Superior temporal gyrus (tissue), 1 donor: ENCODE measurements at regions not wholly inside any gene's neighbourhood (a gene's known extent, or its start where the extent isn't known, plus 50 kb on each side); places are given as distances from the start of the nearest gene placed in this dataset.

ENCODE experiments used
- DNase-seq: peaks from one replicate; pipeline ENCODE4 v3.0.0-alpha.2; 2016; ENCODE audit errors: extremely low spot score

DNA sequence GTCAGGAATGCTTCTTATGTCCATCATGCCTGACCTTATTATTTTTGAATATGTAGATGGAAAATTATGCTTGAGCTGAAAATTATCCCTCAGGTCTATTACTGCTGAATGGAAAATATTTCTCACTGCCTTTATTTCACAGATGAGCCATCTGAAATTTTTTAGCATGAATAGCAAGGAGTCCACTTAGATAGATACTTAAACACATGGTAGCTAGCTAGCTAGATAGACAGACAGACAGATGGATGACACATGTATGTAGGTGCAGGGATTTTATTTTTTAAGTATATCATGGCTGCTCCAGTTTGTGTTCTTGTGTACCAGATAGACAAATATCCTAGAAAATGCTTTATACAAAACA lies 645.0 kb downstream of the MMUT start:
- no peak for DNase-seq

DNA sequence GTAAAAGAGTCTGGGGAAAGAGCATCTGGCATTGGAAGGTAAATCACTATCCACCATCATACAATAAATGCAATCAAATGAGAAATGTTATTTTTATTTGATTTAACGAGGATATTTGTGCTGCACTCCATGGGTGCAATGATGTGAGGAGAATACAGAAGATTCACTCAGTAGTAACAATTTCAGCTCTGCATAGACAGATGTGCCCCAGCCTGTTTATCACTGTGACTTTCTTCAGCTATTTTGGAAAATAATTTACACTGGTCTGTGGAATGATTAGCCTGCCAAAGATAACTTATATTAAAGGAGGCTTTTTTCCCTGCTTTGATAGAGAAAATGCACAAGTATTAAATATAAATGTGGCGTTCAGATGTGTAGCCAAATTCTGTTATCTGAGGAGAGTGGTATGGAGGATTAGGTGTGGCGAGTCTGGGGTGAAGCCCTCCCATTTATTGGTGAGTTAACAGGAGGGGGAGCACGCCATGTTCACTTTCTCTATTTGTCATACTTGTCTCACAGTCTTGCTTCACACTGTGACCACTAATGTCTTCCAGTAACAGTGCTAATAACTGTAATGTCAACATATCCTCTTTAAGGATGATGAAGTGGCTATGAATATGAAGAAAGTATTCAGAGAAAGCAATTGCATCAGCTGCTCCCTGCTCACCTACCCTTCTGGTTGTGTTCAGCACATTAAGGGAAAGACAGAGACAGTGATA lies 645.6 kb downstream of the MMUT start:
- DNase-seq, result no peak

DNA sequence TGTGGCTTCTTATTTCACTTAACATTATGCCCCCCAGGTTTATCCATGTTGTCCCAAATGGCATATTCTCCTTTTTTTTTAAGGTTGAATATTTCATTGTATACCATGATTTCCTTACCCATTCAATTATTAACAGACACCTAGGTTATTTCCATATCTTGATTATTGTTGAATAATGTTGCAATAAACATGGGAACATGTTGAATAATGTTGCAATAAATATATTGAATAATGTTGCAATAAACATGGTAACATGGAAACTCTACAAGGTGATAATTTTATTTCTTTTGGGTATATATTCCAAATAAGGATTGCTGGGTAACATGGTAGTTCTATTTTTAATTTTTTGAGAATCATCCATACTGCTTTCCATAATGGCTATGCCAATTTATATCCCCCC lies 648.1 kb downstream of the MMUT start:
- no peak for DNase-seq

DNA sequence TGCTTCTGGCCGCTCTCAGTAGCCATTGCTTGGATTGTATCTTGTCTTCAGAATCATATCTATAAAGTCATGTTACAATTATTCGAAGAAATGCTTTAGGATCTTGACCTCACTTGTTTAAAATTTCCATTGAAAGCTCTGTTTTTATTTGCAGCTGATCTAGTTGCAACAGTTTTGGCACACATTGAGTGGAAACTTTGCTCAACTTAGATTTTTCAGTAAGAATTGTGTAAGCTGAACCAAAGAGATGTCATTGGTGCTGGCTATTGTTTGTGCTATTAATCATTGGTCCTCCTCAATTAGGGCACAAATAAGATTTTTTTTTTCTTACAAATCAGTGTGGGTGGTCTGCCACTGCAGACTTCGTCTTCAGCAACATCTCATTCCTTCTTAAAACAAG lies 649.2 kb downstream of the MMUT start:
- DNase-seq, result no peak

DNA sequence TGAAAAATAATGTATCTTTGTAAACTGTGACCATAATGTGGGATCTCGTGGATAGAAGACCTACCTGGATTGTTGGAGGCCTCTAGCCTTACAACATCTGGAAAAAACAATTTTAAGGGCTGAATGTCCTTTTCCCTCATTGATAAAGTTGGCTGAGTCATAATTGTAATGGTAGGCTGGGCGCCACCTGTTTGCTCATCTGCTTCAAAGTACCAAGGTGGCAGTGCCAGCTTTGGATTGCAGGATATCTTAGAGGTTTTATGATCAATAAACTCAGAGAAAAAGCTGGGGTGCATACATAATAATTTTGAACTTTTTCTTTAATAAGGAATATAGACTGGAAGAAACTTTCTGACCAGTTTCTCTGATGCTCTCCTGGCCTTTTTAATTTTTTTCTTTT lies 653.4 kb downstream of the MMUT start:
- no peak for DNase-seq

DNA sequence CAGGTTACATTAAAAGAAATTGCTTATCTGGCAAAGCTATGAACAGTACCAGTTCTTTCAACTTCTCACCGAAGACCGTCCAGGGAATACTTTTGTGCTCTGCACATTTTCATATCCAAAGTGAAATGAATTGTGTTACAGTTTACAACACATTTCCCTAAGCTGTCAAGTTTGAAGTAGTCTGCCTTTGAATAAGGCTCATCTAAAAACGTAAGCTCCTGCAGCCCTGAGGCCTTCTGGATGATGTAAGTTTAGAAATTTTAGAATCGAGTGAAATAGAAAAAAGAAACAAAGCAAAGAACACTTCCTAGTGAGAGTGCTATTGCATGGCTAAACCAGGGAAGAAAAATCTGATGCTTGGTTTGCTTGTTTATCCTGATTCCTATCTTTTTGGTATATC lies 653.8 kb downstream of the MMUT start:
- DNase-seq, result no peak

DNA sequence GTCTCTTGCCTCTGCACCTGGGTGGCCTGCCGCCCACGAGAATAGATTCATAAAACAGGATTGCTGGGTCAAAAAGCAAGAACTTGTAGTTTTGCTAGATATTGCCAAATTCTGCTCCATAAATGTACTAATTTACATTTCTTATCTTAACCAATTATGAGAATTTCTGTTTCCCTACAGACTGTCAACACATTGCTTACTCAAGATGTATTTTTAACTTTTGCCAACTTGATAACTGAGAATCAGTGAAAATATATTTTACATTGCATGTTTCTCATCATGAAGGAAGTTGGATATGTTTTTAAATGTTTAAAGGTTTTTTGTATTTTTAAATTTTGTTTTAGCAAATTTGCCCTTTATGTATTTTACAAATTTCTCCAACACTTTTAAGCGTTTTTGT lies 664.8 kb downstream of the MMUT start:
- DNase-seq, result no peak

DNA sequence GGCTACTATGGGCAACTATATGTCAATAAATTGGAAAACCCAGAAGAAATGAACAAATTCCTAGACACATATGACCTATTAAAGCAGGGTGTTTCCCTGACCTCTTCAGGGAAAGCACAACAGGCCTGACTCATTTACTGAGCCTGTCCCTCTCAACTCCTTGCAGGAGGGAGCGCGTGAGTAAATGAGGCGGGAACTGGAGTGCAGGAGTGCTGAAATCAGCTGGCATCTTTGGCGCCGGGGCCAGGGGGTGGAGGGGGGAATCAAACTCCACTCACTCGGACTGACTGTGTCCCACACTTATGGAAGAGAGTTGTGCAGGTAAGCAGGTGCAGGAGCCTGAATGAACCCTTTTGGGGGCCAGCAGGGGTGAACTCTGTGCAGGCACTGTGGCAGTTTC lies 671.2 kb upstream of the PTCHD4 start:
- DNase-seq, result no peak

DNA sequence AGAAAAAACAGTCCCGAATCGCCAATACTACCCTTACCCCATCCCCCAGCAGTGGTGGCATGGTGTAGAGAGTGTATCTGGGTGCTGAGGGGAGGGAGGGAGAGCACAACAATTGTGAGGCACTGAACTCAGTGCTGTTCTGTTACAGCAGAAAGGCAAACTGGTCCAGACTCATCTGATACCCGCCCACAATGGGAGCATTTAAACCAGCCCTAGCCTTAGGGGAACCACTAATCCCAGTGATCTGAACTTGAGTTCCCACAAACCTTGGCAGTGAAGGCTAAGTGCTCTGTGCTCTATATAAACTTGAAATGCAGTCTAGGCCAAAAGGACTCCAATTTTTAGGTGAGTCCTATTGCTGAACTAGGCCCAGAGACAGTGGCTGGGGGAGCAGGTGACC lies 666.4 kb upstream of the PTCHD4 start:
- no peak for DNase-seq

DNA sequence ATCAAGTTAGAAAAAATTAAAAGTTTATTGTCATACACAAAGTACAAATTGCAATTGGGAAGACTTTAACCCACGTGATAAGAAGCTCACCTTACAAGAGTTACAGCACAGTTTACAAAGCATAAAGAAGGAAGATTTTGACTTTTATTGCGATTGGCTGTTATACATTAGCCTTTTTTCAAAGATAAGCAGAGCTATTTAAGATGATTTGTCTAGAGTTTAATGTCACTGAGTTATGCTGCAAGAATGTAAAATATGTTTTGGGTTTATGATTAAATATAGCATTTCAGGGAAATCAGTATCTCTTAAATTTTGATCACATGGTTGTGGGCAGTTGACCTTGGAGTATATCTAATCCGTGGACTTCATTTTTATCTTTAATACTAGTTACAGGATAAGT lies 664.2 kb upstream of the PTCHD4 start:
- no peak for DNase-seq

DNA sequence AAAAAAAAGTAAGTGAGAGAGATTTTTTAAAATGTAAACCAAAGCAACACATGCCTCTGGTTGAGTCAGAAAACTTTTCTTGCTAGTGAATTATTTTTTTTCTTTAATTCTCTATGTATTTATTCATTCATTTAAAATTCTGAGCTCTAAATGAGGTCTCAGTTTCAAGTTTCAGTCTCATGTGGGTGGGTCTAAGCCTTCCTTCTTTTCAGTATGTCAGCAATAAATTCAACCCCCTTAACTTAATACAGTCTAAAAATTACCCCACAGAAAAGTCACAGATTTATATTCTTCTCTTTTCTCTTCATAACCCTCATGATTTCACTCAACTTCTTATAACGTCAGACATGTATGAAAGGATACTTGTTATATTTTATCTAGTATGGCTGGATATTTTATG lies 663.3 kb upstream of the PTCHD4 start:
- DNase-seq, result no peak

DNA sequence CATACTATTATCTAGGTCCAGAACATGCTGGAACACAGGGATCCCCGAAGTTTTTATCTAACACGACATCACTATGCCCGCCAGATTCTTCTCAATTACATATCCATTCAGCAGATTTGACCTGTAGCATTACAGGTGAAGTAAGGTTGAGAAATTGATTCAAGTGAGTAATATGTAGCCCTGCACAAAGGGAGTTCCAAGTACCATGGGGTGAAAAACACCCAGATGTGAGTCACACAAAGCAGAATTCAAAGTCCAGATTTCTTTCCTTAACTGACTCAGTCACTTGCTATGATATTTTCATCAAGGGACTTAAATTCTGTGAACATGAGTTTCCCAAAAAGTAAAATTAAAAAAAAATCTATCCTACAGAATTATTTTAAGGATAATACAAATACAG lies 655.4 kb upstream of the PTCHD4 start:
- DNase-seq, result no peak

DNA sequence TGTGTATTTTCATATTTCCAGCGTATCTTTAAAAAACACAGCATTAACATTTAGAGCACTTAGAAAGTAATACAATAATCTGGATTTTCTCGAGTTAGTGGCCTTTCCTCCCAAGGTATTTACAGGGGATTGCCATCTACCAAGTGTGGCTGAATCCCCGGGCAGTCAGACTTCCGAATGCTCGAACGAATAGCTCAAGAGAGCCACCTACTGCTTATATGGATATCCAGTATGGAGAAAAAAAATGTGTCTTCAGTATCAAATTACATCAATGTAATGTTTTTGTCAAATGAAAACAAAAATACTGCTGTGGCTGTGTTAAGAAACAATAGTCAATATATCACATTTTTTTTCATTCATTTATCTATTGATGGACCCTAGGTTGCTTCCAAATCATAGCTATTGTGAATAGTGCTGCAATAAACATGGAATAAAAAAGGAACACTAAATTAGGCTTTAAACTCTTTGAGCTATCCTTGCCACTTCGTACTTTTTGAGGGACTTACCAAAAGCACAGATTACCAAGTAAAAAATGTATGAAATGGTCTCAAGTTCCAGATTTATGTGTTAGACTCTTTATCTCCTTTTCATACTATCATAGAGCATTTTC lies 654.5 kb upstream of the PTCHD4 start:
- peak; percentile 76 for DNase-seq

DNA sequence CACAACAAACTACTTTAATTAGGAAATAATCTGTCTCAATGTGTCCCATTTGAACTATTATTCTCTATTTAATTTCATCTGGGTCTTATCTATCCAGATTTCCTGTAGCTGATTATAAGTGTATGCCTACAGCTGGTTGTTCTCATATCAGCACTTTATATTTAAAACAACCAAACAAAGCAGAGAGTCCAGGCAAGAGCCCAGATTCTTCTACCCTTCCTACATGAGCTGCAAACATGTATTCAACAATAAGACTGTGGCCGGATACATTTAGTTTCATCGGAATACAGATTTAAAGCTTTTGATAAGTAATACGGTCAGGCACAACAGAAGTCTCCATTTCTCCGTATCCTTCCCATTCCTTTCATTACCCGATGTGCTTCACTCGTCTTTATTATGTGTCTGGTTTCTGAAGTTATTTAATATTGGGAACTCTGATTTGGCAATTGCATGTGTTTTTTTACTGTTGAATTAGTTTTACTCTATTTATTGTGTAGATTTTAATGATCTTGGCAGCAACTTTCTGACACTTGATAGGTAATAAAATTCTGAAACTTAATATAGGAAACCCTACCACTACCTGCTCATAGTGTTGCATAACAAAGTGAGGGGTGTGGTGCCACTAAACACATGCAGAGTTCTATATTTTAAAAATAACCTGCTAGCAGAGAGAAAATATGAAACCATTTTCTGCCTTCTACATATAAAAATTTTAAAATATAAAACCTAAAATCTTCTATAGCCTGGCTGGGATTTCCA lies 653.5 kb upstream of the PTCHD4 start:
- DNase-seq, result no peak

DNA sequence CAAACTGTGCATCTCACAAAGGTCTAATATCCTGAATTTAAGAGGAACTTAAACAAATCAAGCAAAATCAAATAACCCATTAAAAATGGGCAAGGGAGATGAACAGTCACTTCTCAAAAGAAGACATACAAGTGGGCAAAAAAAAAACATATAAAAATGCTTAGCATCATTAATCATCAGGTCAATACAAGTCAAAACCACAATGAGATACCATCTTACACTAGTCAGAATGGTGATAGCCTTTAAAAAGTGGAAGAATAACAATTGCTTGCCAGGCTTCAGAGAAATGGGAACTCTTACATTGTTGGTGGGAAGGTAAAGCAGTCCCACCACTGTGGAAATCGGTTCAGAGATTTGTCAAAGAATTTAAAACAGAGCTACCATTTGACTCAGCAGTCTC lies 646.7 kb upstream of the PTCHD4 start:
- DNase-seq, result no peak

DNA sequence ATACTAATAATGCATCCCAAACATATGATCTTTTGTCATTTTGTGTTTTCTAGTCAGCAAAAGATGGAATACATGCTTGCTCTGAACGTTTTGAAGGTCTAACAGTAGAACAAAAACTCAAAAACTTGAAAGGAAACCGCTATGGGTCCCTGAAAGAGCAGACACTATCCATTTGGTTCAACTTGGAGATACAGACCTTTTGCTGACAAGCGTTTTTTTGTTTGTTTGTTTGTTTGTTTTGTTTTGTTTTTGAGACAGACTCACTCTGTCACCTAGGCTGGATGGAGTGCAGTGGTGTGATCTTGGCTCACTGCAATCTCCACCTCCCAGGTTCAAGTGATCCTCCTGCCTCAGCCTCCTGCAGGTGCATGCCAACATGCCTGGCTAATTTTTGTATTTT lies 644.3 kb upstream of the PTCHD4 start:
- DNase-seq, result no peak

DNA sequence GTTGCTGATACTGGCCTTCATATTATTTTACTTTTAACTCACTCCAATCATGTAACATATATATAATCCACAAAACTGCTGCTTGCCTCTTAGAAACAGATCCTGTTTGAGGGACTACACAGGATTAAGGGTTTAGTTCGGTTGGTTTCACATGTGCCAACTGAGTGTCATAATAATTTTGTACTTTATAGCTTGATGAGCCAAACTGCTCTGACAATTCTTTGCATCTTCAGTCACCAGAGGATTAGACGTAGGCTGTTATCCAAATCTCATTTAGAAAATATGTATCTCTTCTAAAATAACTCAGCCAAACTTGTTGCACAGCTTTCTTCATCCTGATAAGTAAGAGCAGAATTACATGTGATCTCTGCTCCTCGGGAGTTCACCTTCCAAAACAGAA lies 643.6 kb upstream of the PTCHD4 start:
- no peak for DNase-seq

DNA sequence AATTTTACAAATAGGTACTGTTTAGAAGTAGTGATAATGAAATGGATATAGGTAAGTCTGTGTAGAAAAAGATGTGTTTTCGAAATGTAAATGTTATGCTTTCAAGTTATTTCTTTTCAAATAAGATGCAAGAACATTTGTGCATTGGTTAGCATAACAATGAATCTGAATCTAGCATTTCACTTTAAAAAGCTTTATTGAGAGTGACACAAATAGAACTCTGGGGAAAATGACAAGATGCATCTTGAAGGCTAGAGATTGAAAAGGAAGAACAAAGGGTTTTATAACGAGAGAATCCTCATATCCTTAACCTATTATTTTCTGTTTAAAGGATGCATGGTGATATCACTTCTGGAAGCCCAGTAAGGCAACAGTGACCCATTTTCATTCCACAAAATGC lies 639.9 kb upstream of the PTCHD4 start:
- no peak for DNase-seq

DNA sequence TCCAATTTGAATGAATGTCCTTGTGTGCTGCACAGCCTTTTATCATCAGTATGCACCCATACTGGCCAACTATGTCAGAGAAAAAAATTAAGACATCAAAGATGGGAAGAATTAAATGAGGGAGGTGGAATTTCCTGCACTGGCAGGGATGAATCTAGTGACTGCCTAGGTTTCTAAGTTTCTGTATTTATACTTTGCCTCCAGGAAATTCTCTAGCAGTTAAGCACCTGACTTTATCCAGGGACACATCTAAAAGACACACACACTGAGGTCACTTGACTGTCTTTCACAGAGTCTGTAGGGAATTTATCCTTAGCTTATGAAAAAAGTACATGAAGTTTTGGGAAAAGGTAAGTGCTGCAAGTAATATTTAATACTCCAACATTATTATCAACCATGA lies 636.5 kb upstream of the PTCHD4 start:
- no peak for DNase-seq

DNA sequence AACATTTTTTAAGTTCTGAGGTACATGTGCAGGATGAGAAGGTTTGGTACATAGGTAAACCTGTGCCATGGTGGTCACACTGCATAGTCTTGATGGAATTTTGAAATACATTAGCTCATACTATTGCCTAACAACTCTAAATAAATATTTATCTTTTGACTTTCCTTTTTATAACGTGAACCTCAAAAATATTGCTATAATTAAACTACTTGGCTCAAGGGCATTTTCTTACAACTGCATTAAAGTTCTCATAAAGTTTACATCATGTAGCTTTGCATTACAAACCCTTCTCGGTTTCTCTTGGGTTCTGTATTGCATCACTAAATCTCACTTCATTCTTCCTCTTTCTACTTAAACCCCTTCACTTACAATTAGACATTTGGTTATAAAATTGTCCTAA lies 636.0 kb upstream of the PTCHD4 start:
- DNase-seq, result no peak

DNA sequence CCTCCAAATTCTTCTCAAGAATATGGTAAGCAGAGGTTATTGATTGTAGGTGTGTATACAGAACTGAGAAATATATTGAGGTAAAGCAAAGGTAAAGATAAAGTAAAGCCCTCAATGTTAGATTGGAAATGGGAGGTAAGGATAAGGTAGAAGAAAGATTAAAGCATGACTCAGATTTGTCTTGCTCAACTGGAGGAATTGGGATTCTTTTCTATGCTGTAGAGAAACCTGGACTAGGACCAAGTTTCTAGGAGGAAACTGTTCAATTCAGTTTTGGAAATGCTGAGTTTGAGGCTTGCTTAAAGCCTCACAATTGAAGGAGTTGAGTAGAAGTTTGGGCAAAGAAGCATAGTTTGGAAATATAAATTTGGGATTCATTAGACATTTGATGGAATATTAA lies 634.0 kb upstream of the PTCHD4 start:
- DNase-seq, result no peak

DNA sequence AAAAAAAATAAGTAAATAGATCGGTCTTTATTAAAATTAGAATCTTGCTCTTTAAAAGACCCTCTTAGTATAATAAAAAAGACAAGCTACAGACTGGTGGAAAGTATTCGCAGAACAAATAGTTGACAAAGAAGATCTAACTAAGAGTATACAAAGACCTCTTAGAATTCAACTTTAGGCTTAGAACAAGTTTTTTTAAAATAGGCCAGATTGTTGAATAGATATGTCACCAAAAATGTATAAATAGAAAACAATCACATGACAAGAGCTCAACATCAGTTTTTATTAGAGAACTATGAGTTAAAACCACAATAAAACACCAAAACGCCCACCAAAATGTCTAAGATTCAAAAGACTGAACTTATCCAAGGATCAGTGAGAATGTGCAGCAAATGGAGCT lies 632.7 kb upstream of the PTCHD4 start:
- no peak for DNase-seq

DNA sequence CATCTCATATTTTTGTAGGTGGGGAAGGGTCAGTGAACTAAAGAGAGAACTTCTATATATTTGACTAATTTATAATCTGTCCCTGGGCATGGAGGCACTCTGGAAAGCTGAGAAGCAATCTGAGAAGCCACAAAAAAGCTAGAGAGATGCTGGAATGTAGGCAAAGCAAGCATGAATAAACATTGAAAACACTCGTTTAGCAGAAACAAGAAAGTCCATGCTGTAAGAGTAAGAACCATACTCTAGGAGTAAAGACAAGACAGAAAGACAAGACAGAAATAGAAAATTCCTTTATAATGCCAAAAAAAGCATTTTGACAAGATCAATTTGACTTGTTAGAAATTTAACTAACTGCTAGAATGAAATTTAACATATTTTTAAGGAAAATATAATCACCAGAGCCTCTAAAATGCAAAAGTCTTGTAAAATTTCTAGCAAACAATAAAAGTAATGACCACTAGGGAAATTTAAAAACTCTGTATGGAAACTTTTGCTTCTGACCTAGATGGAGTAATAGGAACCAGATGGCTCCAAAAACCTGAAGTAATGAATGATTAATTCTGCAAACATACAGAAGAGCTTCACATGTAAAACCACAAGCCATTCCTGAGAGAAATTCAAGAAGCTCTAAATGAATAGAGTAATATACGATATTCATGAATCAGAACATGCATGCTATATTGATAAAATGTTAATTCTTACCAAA lies 625.7 kb upstream of the PTCHD4 start:
- DNase-seq, result no peak
